ENCODE measurements at regions not wholly inside any gene's neighbourhood (a gene's known extent, or its start where the extent isn't known, plus 50 kb on each side); places are given as distances from the start of the nearest gene placed in this dataset.
"Not testable (repeated sequence)": the region's sequence is repeated elsewhere in the genome, so short reads cannot be mapped to it uniquely, and the experiment has no call there.

DNA sequence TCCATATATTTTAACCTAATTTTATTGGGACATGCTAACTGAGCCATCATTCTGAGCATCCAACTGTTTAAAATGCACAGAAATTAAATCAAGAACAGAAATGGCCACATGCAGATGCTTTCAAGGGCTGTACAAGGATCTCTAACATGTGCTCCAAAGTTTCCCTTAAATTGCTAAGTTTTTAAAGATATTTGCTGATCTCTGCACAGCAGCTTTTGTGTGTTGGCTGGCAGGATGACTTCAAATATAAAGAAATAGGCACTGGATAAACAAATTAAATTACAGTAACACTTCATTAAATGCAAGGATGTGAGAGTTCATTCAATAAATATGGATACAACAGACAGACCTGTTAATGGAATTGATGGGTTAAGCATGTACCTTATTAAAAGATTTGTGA, 148.0 kb upstream of the MEOX2 start:
- no peak for DNase-seq

DNA sequence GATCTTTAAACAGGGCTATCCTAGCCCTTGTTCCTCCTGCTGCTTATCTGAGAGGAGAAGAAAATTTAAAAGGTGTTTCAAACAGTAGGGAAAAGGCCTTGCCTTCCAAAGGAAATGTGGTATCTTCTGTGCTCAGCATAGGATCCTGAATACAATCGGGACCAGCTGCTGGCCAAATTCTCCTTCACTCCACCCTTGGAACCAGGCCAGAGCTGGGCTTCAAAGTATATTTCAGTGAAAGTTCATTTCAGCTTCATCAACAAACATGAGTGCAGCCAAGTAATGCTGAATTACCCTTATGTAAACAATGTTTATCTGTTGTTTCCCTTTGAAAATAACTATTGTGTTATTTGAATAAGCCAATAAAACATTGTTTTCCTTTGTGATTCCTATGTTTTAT, 146.5 kb upstream of the MEOX2 start:
- DNase-seq: no peak

DNA sequence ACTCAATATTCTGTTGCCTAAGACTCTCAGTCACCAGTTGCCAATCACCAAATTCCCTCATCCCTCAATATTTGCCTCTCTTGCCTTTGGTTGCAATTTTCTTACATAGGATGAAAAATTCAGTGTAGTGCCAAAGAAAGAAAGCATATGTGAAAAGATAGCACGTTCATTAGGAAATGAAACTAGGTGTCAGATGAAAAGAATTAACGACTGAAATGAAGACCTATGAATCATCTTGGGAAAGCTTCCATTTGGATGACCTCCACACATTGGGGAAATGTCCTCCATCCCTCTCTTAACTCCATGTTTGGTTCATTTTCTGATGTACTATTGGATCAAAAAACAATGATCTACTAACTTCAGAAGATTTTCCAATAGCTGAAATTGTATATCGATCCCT, 145.1 kb upstream of the MEOX2 start:
- no peak for DNase-seq

DNA sequence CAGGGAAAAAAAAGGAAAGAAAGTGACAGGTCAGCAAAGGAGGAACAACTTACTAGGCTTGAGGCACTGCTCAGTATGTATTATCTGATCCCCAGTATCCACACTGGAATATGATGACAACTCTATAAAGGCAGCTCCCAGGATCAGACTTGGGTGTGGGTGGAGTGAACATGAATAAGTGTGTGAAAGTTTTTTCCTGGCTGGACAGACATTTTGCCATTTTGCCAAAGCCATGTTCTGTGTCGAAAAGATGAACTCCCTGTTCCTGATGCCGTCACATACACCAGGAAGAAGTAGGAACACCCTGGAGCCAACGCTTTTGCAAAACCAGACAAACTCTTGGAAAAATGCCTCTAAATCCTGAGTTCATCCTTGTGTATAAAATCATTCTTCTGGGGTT, 143.2 kb upstream of the MEOX2 start:
- no peak for DNase-seq

DNA sequence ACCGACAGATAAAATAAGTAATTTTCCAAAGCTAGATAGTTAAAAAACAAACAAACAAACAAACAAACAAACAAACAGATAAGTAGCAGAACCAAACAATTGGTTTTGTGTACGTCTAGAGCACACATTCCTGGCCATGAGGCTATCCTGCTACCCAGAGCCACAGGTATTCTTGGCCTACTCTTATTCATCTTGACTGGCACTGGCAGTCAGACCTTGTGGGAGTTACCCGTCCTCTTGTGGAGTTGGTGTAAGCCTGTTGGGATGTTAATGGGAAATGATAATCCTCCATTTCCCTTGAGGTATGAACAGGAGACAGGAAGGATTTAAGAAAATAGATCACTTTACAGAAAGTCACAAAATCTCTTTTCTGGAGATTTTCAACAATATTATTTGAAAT, 142.4 kb upstream of the MEOX2 start:
- DNase-seq: no peak

DNA sequence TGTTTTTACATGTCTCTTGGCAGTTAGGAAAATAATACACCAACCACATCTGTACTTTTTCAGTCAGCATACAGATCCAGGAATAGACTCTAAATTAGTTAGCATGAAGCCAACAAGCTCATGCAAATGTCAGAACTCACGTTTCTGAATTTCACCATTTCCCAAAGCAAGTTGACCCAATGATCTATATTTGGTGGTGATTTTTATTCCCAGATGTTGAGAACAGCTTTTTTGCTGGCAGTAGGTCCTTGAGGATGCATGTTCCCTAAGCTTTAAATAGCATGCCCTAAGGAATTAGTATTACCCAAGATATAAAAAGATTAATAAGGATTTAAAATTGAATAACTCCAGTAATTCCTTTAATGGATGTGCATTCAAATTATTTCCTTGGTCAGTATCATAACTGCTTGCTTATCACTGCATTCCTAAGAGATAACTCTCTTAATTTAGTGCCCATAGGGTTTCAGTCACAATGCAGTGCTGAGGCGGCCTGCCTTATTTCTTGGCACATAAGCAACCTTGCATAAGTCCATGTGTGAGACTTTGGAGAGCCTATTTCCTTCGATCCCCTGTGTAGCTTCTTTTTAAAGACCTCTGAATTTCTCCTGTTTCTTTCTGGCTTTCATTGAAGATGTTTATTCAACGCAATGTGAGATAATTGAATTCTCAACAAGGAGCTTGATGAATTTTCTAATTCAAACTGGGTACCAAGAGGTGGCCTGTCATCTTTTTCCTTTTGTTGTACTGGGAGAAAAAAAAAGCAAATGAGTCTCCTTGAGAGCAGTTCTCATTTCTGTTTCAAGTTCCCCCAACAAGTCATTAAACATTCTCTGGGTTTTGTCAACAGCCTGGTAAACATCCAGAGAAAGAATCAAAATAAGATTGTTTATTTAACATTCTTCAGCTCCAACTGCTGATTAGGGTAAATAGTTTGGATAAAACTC, 135.3 kb upstream of the MEOX2 start:
- no peak for DNase-seq

DNA sequence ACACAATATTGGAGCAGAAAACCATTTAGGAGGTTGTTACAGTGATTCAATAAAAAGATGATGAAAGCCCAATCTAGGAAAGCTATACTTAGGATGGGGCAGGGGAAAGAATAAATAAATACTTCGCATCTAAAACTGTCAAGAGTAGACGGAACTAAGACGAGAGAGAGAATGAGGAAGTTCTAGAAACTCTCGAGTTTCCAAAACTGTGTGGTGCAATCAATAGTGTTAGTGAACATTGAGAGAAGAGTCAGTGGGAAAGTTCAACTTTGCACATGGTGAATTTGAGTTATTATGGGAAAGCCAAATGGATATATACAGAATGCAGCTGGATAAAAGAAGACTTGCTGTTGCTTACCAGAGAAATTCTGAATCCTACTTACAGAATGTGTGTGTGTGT, 133.8 kb upstream of the MEOX2 start:
- no peak for DNase-seq

DNA sequence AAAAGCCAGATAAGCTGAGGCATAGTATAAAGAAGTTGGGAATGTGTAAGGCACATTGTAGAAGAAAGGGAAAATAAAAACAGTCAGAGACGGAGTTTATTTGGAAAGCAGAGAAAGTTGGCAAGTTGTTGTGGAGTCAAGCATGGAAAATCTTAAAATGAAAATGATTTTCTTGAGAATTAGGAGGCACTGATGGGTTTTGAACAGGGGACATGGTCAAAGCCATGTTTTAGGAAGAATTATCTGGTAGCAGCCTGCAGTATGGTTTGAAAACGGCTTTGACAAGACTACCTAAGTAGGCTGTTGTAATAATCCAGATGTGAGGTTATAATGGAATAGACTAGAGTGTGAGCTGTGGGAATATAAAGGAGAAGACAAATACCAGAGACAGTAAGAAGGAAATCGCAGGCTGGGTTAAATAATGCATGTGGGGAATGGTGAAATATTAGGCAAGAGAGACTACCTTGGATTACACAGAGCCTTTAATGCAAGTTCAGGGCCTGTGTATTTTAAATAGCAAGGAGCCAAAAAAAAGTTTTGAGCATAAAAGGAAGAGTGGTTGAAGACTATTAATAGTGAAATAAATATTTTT, 130.4 kb upstream of the MEOX2 start:
- DNase-seq: no peak

DNA sequence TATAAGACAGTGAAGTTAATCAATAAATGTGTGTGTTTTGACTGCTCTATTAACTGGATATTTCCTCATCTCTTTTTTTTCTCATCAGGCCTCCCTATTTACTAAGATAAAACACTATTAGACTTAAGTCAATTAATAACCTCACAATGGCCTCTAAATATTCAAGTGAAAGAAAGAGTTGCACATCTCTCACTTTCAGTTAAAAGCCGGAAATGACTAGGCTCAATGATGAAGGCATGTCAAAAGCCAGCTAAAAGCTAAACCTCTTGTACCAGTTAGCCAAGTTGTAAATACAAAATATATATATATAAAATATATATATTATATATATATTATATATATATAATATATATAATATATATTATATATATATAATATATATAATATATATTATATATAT, 127.0 kb upstream of the MEOX2 start:
- DNase-seq: no peak

DNA sequence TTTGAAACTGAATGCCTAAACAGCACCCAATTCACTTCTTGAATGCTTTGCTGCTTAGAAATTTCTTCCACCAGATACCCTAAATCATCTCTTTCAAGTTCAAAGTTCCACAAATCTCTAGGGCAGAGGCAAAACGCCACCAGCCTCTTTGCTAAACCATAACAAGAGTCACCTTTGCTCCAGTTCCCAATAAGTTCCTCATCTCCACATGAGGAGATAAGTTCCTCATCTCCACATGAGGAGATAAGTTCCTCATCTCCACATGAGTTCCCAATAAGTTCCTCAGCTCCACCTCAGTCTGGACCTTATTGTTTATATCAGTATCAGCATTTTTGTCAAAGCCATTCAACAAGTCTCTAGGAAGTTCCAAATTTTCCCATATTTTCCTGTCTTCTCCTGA, 123.9 kb upstream of the MEOX2 start:
- DNase-seq: not testable (repeated sequence)

DNA sequence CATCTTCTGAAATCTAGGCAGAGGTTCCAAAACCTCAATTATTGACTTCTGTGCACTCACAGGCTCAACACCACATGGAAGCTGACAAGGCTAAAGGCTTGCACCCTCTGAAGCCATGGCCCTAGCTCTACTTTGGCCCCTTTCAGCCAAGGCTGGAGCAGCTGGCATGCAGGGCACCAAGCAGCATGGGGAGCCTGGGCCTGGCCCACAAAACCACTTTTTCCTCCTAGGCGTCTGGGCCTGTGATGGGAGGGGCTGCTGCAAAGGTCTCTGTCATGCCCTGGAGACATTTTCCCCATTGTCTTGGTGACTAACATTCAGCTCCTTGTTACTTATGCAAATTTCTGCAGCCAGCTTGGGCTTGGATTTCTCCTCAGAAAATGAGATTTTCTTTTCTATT, 123.5 kb upstream of the MEOX2 start:
- not testable (repeated sequence) for DNase-seq

DNA sequence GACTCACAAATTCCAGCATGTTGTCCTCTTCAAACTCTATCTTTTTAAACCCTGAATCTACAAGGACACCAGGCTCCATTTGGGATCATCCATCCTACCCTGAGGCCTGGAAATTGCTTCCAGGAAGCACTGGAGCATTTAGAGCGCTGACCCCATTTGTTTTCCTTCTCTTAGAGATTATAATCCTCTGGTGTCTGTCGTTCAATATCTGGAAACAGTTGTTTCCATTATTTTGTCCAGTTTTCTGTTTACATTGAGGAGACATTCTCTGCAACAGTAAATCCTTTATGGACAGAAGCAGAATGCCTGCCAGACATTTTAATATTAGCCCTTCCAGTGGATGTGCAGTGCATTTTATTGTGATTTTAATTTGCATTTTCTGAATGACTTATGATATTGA, 119.4 kb upstream of the MEOX2 start:
- no peak for DNase-seq

DNA sequence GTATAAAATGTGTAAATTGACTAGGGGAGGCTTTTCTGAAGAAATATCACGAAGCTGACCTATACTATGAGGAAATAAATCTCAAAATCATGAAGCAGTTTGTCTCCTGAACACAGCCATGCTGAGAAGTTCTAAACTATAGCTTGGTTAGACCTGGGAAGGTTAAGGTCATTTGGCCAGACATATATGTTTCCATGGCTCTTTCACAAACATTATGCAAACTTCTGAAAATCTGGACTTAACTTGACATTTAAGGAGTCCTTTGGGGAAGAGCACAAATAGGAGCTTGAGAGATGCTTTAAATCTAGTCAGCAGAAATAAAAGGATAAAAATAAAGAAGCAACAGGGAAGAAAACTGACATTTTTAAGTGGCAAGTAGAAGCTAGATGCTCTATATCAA, 115.9 kb upstream of the MEOX2 start:
- DNase-seq: no peak

DNA sequence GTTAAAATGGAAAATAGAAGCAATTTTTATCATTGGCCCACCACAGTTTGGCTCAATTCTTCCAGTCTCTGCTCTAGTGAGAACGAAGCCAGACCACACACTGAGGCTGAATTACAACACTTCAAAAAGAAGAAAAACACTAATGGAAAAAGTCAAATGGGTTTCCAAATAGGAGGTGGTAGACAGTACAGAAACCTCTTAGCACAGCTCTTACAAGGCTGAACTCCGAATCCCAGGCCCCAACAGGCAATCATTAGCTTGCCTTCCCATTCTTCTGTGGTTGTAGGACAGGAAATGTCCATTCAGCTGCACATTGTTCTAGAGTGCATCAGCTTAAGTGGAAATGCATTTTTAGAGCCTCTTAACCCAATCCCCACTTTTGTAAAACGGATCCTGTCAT, 115.1 kb upstream of the MEOX2 start:
- no peak for DNase-seq

DNA sequence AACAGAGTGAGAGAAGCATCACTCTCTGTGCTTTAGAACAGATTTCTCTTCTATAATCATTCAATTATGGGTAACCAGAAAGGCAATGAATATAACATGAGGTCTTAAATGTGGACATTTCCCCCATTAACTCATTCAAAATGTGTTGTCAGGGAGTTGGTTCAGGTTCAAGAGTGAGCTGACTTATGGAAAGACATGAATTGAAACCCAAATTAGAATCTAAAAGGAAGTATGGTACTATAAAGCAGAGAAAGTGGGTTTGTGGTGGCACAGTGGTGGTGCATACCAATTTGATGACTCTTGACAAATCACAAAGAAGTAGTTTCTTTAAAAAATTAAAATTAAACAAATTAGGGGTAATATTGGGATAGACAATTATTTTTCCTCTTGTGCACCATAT, 114.6 kb upstream of the MEOX2 start:
- no peak for DNase-seq

DNA sequence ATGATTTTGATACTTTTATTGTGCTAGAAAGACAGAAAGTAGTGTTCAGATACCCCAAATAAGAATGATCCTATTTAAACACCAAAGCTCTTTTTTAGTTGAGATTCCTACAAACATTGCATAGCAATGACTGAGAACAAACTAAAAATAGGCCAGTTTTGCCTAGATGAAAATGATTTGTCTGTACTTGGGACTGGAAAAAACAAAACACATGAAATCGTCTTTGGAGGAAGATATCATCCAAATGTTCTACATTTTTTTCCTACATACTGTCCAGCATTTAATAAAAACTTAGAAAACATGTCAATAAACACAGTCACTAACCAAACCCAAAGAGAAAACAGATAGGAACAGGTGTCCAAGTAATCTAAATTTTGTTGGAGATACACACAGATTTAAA, 111.6 kb upstream of the MEOX2 start:
- no peak for DNase-seq

DNA sequence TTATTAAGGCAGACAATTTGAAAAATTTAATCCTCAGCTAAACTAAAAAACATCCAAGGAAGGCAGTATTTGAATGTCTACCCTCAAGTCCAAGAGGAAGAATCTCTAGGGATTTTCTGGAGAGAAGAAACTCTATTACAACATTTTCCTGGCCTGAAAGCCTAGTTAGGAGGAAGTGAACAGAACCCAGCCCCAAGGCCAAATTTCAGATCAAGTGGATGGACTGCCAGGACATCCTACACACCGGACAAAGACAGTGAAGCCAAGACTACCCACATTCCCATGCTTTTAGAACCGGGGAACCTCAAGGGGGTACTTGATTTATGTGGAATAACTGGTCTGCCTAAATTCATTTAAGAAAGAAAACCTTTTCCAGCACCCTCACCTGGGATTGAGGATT, 108.9 kb upstream of the MEOX2 start:
- DNase-seq: no peak

DNA sequence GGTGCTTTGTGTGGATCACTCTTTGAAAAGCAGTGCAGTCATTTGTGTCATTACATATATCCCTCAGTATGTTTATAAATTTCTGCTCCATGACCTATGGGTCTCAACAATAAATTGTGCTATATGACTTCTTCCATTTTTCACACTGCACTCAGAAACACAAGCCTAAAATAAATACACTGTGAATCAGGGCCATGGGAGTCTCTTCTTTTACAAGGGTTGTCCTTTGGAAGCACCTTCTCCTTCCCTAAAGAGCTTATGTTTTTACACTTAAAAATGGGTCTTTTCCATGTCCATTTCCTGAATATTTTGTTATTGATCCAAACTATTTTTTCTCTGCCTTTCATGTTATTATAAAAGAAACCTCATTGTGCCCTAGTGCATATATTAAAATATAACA, 108.3 kb upstream of the MEOX2 start:
- DNase-seq: no peak

DNA sequence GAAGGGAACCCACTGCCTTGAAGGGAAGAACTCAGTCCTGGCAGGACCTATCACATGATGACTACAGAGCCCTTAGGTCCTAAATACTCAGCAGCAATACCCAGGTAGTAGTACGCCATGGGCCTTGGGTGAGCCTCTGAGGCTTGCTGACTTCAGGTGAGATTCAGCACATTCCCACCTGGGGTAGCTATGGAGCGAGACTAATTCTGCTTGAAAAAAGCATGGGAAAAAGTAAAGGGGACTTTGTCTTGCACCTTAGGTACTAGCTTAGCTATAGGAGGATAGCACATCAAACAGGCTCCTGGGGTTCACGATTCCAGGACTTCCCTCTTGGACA, 98.2 kb upstream of the MEOX2 start:
- no peak for DNase-seq

DNA sequence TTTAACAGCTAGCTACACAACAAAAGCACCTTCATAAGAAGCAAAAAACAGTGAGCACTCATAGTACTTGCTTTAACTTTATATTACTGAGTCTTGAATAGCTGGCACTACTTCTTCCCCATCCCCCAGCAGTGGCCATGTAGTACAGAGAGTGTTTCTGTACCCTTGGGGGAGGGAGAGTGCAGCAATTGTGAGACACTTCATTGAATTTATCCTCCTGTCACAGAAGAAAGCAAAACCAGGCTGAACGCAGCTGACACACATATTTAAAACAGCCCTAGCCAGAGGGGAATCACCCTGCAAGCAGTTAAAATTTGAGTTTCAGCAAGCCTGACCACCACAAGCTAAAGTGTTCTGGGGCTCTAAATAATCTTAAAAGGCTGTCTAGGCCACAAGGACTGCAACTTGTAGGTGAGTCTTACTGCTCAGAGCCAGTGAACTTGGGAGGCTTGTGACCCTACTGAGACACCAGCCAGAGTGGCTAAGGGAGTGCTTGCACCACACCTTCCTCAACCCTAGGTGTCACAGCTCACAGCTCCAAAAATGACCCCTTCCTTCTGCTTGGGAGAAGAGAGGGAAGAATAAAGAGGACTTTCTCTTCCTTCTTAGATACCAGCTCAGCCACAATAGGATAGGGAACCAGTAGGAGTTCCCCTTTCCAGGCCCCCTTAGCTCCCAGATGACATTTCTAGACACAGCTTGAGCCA, 97.7 kb upstream of the MEOX2 start:
- DNase-seq: peak in 38 of 56 donors; percentile 2 to 68 (median 20)

DNA sequence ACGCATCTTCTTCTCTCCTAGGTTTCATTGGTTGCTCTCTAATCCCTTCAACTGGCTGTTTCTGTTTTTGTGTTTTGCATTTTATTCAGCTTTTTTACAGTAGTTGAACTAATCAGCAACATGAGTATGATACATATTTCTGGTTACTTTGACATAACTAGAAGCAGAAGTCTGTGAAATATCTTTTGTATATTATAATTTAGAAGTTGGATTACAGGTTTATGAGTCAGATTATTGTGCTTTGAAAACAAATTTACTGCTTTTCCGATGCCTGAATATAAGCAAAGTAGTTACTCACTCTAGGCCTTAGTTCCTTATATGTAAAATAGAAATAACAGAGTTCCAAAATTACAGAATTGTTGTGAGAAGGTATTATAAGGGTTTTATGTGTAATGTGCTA, 96.2 kb upstream of the MEOX2 start:
- DNase-seq: no peak

DNA sequence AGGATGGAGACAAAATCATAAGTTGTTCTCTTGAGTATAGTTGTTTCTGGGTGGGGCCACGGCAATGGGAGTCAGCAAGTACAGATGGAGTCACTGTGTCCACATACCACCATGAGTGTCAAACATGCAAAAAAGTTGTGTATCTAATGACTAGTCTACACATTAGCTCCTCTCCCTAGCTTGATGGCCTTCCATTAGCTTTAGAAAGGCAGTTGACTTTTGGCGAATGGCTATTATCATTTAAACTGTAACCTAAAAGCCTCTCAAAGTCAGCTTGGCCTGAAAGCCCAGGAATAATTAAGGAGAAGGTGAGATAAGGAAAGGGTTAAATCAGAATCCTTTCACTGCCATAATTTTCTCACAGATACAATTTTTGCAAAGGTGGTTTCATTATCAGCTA, 95.5 kb upstream of the MEOX2 start:
- DNase-seq: no peak

DNA sequence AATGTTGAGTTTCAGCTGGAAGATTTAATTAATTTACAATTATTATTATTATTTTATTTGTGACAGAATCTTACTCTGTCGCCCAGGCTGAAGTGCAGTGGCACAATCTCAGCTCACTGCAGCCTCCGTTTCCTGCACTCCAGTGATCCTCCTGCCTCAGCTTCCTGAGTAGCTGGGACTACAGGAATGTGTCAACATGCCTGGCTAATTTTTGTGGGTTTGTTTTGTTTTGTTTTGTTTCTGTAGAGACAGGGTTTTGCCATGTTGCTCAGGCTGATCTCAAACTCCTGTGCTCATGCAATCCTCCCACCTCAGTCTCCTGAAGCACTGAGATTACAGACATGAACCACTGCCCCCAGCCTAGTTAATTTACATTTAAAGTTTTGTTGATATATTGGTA, 93.8 kb upstream of the MEOX2 start:
- DNase-seq: no peak

All from amygdala (tissue), 56 donors.